LoVo (cell line): ENCODE measurements at regions not wholly inside any gene's neighbourhood (a gene's known extent, or its start where the extent isn't known, plus 50 kb on each side); places are given as distances from the start of the nearest gene placed in this dataset.
A peak's percentile ranks its signal among the peaks of the same experiment; 100 is the strongest.
"Not testable (repeated sequence)": the region's sequence is repeated elsewhere in the genome, so short reads cannot be mapped to it uniquely, and the experiment has no call there.

Experiments
- DNase-seq: peaks from one replicate; pipeline ENCODE4 v3.0.0-alpha.2; 2016; ENCODE audit warnings: low spot score

- no peak for DNase-seq
These were observed 244.3 kb downstream of the GPAT3 start for GRCh38 chr4:83780053-83780733.

GRCh38 chr4:83779103-83780052, 243.5 kb downstream of the GPAT3 start:
- DNase-seq: no peak

- DNase-seq: no peak
These were observed 236.8 kb downstream of the GPAT3 start for GRCh38 chr4:83772685-83773084.

GRCh38 chr4:83771113-83771705, 235.3 kb downstream of the GPAT3 start:
- peak; percentile 48 for DNase-seq

GRCh38 chr4:83768146-83768545, 232.2 kb downstream of the GPAT3 start:
- DNase-seq: no peak

DNA sequence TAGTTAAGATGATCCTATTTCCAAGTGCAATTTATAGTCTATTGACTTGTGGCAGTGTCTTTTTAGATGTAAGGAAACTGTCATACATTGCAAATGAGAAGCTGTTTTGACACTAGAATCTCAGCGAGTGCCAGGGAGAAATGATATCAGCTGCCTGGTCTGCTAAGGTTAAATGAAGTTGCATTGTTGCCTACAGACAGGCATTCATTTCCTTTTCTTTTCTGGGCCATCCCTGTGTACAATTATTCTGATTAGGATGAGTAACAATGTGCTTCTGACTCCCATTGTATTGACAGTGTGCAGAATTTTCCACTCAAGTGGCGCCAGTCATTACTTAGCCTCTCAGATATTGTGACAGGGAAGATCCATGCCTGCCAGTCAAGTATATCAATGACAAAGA, 231.2 kb downstream of the GPAT3 start:
- DNase-seq: no peak

DNA sequence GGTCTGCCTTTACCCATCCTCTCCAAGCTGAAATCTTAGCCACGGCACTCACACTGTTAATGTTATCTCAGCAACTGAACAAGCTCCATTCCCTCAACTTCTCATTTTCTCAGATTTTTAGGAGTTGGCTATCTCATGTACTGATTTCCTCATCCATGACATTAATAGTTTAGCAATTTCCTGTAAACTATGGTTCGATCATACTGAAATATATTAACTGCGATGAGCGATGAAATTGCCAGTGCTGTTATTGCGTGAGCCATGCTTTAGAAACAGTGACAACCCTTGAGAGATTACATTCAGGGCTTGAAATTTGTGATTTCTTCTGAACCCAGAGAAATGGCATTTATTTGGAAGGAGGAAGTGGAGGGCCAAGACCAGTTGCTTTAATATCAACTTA, 223.7 kb downstream of the GPAT3 start:
- no peak for DNase-seq

DNA sequence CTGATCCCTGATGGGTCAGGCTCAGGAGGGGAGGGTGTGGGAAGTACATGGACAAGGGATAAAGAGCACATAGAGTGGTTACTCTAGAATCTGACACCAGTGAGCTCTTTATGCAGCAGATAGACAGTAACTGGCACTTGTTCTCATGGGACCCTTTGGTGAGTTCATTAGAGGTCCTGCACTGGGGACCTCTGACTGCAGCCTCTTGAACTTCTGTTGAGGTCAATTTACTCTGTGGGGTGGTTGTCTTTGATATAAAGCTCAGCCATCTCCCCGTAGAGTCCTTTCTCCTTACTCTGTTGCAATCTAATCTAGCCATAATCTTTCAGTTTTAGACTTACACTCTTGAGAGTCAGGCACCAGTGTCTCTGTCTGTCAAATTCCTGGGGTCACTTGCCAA, 222.4 kb downstream of the GPAT3 start:
- no peak for DNase-seq

DNA sequence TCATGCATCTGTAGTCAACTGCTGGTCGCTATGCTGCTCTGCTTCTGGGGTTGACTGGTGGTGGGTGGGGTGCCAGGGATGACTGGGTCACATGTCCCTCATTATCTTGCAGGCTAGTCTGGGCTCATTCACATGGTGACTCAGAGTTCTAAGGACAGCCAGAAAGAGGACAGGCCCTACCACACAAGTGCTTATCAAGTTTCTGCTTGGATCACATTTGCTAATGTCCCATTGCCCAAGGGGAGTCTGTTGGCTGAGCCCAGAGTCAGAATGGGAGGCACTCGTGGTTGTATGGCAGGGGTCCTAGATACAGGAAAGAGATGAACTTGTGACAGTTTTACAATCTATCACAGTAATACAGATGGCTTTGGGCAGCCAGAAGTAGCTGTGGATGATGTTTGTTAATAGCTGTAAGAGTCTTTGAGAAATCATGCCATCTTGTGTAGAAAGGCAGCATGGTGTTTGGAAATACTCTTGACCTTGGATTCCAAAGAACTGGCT, 221.3 kb downstream of the GPAT3 start:
- DNase-seq: no peak

DNA sequence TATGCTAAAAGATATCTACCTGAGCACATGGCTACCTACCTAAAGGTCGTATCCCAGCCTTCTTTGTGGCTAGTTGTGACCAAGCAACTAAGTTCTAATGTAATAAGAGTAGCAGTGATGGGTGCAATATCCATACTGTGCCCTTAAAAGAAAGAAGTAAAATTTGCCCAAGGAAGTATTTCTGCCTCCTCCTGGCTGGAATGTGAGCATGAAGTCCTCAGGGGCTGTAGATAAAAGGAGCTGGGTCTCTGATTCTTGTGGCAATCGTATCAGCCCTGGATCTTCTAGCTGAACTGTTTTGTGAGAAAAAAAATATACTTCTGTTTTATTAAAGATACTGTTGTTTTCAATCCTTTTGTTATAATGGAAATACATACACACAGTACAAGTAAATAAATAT, 217.4 kb downstream of the GPAT3 start:
- no peak for DNase-seq

GRCh38 chr4:83751336-83751949, 215.5 kb downstream of the GPAT3 start:
- peak; percentile 2 for DNase-seq

DNA sequence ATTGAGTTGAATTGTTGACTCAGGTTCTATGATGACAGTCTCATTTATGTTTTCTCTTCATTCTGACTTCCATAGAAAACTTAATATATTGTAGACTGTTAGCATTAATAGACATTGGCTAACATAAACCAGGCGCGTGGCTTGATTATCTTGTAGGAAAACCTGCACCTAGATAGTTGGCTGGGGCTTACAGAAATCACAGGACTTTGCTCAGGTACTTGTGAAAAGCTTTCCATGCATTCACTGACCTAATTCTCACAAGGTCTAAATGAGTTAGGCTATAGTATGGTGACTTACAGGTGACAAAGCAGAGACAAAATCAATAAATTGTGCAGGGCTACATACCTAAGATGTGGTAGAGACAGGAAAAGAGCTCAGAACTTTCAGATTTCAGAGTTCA, 212.8 kb downstream of the GPAT3 start:
- no peak for DNase-seq

DNA sequence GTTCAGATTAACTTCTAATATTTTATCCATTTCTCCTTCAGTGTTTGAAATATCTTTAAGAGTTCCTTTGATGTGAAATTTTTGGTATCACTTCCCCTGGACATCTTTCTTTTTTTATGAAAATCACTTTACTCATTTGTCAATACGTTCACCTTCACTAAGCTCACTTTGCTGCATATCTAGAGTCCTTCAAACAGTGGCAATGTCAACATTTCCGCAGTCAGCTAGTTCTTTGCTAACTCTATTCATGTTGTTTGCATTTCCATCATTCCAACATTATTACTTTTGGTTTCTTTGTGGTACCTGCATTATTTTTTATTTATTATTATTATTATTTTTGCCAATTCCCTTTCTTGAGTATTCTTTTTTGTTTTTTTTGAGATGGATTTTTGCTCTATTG, 203.0 kb downstream of the GPAT3 start:
- no peak for DNase-seq

GRCh38 chr4:83734576-83734975, 198.7 kb downstream of the GPAT3 start:
- no peak for DNase-seq

DNA sequence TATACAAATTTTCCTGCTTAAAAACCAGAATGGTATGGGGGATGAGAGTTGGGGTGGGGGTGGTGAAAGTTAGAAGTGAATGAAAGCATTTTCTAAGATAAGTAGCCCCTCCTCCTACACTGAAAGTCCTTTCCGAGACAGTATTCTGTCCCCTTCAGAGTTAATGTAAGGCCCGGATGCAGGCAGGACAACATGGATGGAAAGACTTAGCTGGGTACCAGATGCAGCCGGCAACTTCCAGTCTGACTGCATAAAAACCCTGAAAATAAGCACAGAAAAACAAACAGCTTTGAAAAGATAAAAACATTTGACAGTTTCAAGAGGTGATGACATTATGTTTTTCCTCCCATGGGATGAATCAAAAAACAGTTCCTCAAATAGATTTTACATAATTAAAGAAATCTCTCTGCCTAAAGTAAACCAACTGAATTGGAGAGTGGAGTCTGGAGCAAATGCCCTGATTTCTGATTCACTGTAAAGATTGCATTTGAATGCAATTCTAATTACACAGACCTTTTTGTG, 196.3 kb downstream of the GPAT3 start:
- DNase-seq: no peak

GRCh38 chr4:83731609-83732008, 195.7 kb downstream of the GPAT3 start:
- DNase-seq: peak; percentile 7

GRCh38 chr4:83730958-83731357, 195.1 kb downstream of the GPAT3 start:
- not testable (repeated sequence) for DNase-seq

DNA sequence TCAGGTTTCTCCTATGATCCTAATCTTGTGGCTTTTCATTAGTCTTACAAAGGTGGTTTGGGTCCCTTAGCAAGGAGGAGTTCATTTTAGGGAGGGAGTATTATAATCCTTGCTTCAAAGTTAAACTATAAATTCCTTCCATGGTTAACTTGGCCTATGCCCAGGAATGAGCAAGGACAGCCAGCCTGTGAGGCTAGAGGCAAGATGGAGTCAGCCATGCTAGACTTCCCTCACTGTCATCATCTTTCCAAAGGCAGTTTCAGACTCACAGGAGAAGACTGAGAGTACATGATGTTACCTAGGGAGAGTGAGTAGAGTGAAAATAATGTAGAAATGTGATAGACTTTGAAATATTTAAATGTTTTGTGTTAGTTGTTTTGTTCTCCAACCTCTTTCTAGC, 192.3 kb downstream of the GPAT3 start:
- DNase-seq: no peak

DNA sequence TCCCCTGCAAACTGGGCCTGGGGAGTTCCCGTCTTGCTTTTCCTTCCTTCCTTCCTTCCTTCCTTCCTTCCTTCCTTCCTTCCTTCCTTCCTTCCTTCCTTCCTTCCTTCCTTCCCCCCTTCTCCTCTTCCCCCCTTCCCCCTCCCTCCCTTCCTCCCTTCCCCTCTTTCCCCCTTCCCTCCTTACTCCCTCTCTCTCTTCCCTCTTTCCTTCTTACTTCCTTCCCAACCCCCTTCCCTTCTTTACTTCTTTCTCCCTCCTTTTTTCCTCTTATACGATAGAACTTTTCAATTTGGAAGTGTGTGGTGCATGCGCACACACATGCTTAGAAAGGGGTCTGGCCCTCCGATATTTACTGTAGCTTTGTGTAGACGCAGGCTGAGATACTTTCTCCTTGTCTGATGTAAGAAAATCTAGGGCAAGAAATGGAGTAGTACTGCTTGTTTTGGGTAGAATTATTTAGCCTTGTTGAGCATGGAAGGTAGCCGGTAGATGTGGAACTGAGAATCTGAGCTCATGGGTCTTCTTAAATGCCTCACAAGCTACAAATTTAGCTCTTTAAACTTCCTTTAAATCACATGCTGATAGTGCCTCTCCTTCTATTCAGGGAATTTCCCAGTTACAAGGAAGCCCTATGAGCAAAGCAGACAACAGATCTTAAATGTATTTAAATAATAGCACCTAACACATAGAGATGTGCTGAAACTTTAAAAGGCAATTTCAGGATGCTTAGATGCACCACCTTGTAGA, 189.6 kb downstream of the GPAT3 start:
- no peak for DNase-seq

DNA sequence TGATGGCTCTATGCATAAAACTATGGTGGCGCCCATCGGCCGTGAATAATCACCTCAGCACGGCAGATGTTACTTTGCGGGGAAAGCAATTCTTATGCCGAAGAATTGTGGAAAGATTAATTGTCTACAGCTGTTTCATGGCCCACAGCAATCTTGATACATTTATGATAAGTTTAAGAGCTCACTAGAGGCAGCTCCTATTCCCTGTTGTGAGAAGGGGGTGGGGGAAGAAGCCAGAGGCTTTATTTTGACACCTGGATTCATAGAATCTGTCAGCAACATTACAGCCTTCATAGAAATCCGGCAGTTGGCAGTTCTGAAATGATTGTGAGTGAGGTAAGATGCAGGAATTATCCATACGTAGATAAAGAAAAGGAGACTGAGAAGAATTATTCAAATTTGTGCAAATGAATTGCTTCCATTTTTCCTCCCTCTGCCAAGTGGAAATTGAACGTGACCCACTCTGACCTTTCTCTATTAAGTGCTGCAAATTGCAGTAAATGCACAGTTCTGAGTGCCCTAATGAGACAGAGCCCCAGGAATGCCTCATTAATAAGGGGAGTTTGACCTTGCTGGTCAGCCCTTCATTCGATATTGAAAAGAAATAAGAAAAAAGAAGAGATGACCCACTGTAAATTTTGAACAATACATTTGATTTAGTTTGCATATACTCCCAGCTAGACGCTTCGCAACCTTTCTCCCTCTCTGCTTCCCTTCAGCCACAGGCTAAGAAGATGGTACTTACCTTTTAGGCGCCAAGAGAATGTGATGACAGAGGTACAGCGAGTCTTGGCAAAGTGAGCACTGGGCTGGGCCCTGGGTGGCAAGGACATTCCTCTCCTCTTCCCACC, 188.8 kb downstream of the GPAT3 start:
- no peak for DNase-seq
